Panc1 (cell line): ENCODE measurements at regions not wholly inside any gene's neighbourhood (a gene's known extent, or its start where the extent isn't known, plus 50 kb on each side); places are given as distances from the start of the nearest gene placed in this dataset.

Experiments used
- ATAC-seq: fragments of 200-7000 bp; cut with Tn5 transposase; 2 replicates; pipeline ENCODE4 v1.9.1; 2020; ENCODE audit warnings: mild to moderate bottlenecking, moderate library complexity
- BruUV-seq: library from RNA; stranded (reverse); fragments of 400-500 nt; replicated peaks from 2 replicates; lab custom pipeline; 2021; lab: Mats Ljungman, UMichigan
- CTCF ChIA-PET: fragments of 300-600 bp; sonication (Branson Sonifier 250); formaldehyde crosslinking; loops from one replicate; lab custom pipeline; 2022; ENCODE audit warnings: antibody characterized with exemption; lab: Charles Lee
- POLR2A ChIA-PET: fragments of 300-600 bp; sonication (Branson Sonifier 250); formaldehyde crosslinking; loops from one replicate; lab custom pipeline; 2022; ENCODE audit warnings: antibody characterized with exemption; lab: Charles Lee
- DNase-seq: peaks from one replicate; pipeline ENCODE4 v3.0.0-alpha.2; 2010; ENCODE audit warnings: low read depth, low spot score
- H3K27ac ChIP-seq: 2 replicates; pipeline ENCODE4 v1.5.1; 2011; ENCODE audit warnings: mild to moderate bottlenecking, low read length, inconsistent platforms
- H3K27me3 ChIP-seq: fragments of 200-500 bp; sonication (Bioruptor generic); 2 replicates; pipeline ENCODE4 v1.6.0; 2014; ENCODE audit warnings: low read length, inconsistent platforms; ENCODE audit not compliant: control insufficient read depth, insufficient read depth
- H3K36me3 ChIP-seq: fragments of 200-500 bp; sonication (Bioruptor generic); 2 replicates; pipeline ENCODE4 v1.5.1; 2014; ENCODE audit warnings: inconsistent platforms, mild to moderate bottlenecking, low read length, moderate library complexity; ENCODE audit not compliant: control insufficient read depth, insufficient read depth
- H3K4me1 ChIP-seq: 2 replicates; pipeline ENCODE4 v1.5.1; 2011; ENCODE audit warnings: inconsistent platforms, mild to moderate bottlenecking, low read length, moderate library complexity; ENCODE audit not compliant: control insufficient read depth, insufficient read depth
- H3K4me3 ChIP-seq, 2 experiments: 2 replicates each; pipeline ENCODE4 v1.5.1; 2011 to 2012; ENCODE audit warnings: low read depth in 2 of 2, low read length in 2 of 2, mild to moderate bottlenecking in 2 of 2, inconsistent platforms in 1 of 2, moderate library complexity in 1 of 2
- H3K9me3 ChIP-seq: fragments of 200-500 bp; sonication (Bioruptor generic); 2 replicates; pipeline ENCODE4 v1.5.1; 2014; ENCODE audit warnings: low read depth, mild to moderate bottlenecking, inconsistent platforms, low read length, moderate library complexity; ENCODE audit not compliant: control insufficient read depth, insufficient read depth
- CTCF ChIP-seq: fragments of 450-650 bp; IDR thresholded peaks from 2 replicates; pipeline ENCODE4 v1.5.1; 2017; ENCODE audit warnings: mild to moderate bottlenecking
- POLR2AphosphoS5 ChIP-seq: IDR thresholded peaks from 2 replicates; pipeline ENCODE4 v1.6.1; 2012; ENCODE audit warnings: mild to moderate bottlenecking, low read depth, low read length, moderate library complexity
- REST ChIP-seq, 2 experiments: IDR thresholded peaks; 2 replicates each; pipeline ENCODE4 v1.6.1; 2011 to 2012; ENCODE audit warnings: low read depth in 2 of 2, control low read depth in 1 of 2, low read length in 1 of 2, mild to moderate bottlenecking in 1 of 2, moderate library complexity in 1 of 2; ENCODE audit not compliant: insufficient read depth in 1 of 2
- SIN3A ChIP-seq: IDR thresholded peaks from 2 replicates; pipeline ENCODE4 v1.6.1; 2012; ENCODE audit warnings: low read depth, mild to moderate bottlenecking, low read length, moderate library complexity, borderline replicate concordance; ENCODE audit not compliant: insufficient read depth
- TCF7L2 ChIP-seq: IDR thresholded peaks from 2 replicates; pipeline ENCODE4 v1.6.1; 2011; ENCODE audit warnings: mild to moderate bottlenecking, low read depth, low read length, inconsistent platforms
- in situ Hi-C: cut with HindIII; loops from 2 replicates; pipeline ENCODE4 v1.10.0; 2016; ENCODE audit warnings: low sequenced_read_pairs, low pct_unique_long_range_greater_than_20kb
- intact Hi-C: fragments of 100-400 bp; cut with micrococcal nuclease; formaldehyde crosslinking; loops from one replicate; pipeline ENCODE4 v1.10.0; 2022; ENCODE audit not compliant: unreplicated experiment

GRCh38 chr11:22084564-22084963, 108.3 kb upstream of the ANO5 start:
- in situ Hi-C loops (no loop called here), intact Hi-C loops (no loop called here)
- BruUV-seq = no TSS peak
- DNase-seq = no peak
- ChIA-PET CTCF (no interaction called here), POLR2A (no interaction called here)
- Histone ChIP-seq H3K36me3 (no peaks in the 10 kb centered on the region), H3K4me1 (no peaks in the 10 kb centered on the region), H3K9me3 (no peaks in the 10 kb centered on the region), H3K27me3 (no peaks in the 10 kb centered on the region), H3K27ac (no peak overlapping the region), H3K4me3 (no peak overlapping the region)
- ATAC-seq = no peak
- TF ChIP-seq POLR2AphosphoS5 (no peak), TCF7L2 (no peak)

DNA sequence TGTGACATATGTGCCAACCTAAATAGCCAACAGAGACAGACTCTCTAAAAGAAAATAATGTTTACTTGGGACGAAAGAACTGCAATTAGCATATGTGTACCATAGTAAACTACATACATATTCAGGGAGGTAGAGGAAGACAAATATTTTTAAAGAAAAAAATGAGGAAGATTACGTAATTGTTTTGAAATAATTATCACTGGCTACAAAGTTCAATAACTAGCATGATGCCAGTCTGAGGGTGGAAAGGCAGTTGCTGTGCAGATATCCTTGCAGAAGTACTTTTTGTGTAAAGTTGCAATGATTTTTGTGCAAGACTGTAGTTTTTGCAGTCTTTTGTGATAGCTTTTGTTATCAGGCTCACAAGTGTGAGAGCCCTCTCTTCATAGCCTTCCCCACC, 103.3 kb upstream of the ANO5 start:
- H3K36me3 ChIP-seq = no peaks in the 10 kb centered on the region
- no peak for ATAC-seq
- ChIA-PET POLR2A (no interaction called here), CTCF (no interaction called here)
- no peak for TF ChIP-seq CTCF
- TF ChIP-seq TCF7L2 = no peak
- no peak for TF ChIP-seq SIN3A
- TF ChIP-seq POLR2AphosphoS5 = no peak
- TF ChIP-seq REST (IDR thresholded peaks at IDR 0.05; ENCODE audit: insufficient read depth in 1 of 2, low read depth in 2 of 2, low read length in 1 of 2) = no peak
- no peaks in the 10 kb centered on the region for H3K27me3 ChIP-seq
- in situ Hi-C loops = no loop called here
- H3K27ac ChIP-seq = no peak overlapping the region
- H3K9me3 ChIP-seq = no peaks in the 10 kb centered on the region
- BruUV-seq = no TSS peak
- no peak for DNase-seq
- H3K4me3 ChIP-seq = no peak overlapping the region
- intact Hi-C loops = no loop called here
- H3K4me1 ChIP-seq = no peaks in the 10 kb centered on the region

DNA sequence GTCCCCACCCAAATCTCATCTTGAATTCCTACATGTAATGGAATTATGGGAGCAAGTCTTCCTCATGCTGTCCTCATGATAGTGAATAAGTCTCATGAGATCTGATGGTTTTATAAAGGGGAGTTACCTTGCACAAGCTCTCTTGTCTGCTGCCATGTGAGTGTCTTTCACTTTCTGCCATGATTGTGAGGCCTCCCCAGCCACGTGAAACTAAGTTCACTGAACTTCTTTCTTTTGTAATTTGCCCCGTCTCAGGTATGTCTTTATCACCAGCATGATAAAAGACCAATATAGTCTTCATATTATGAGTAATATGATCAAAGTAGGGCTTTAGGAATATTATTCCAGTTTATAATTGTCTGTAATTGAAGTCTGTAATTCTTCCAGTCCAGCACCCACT, 86.3 kb upstream of the ANO5 start:
- BruUV-seq = no TSS peak
- Histone ChIP-seq H3K4me3 (no peak overlapping the region), H3K36me3 (no peaks in the 10 kb centered on the region), H3K27ac (no peak overlapping the region), H3K9me3 (no peaks in the 10 kb centered on the region), H3K27me3 (no peaks in the 10 kb centered on the region), H3K4me1 (no peaks in the 10 kb centered on the region)
- in situ Hi-C loops = no loop called here
- TF ChIP-seq TCF7L2 (no peak), POLR2AphosphoS5 (no peak), SIN3A (no peak), CTCF (no peak), REST (IDR thresholded peaks at IDR 0.05; ENCODE audit: insufficient read depth in 1 of 2, low read depth in 2 of 2, low read length in 1 of 2) (no peak)
- ChIA-PET CTCF (no interaction called here), POLR2A (no interaction called here)
- intact Hi-C loops = no loop called here
- ATAC-seq = no peak
- DNase-seq = no peak
